SK-N-DZ (cell line): ENCODE measurements at regions not wholly inside any gene's neighbourhood (a gene's known extent, or its start where the extent isn't known, plus 50 kb on each side); places are given as distances from the start of the nearest gene placed in this dataset.

ENCODE experiments used
- DNase-seq: peaks from one replicate; pipeline ENCODE4 v3.0.0-alpha.2; 2015; ENCODE audit warnings: low spot score

- DNase-seq, result no peak
Observed at GRCh38 chr3:59303452-59303851, 253.6 kb upstream of the CFAP20DC start.

- DNase-seq, result no peak
Observed at GRCh38 chr3:59302442-59302841, 252.6 kb upstream of the CFAP20DC start.

- no peak for DNase-seq
Observed at GRCh38 chr3:59300733-59301132, 250.9 kb upstream of the CFAP20DC start.

DNA sequence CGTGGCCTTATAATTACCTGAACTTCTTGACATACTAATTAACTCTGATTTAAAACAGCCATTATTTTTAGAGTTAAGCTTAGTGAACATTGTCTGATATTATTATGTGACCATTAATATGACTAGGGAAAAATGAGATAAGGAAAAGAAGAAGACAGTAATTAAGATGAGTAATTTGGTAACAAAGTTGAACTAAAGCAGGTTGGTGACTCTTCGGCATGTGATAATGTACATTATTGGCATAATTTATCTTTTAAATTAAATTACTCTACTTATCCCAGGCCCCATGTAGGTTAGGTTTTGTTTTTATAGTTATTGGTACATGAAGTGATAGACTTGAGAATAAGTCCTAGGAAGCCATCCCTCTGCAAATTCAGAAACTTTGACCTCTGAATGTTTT, 249.7 kb upstream of the CFAP20DC start:
- peak; percentile 89 for DNase-seq

GRCh38 chr3:59290358-59290757, 240.5 kb upstream of the CFAP20DC start:
- no peak for DNase-seq

DNA sequence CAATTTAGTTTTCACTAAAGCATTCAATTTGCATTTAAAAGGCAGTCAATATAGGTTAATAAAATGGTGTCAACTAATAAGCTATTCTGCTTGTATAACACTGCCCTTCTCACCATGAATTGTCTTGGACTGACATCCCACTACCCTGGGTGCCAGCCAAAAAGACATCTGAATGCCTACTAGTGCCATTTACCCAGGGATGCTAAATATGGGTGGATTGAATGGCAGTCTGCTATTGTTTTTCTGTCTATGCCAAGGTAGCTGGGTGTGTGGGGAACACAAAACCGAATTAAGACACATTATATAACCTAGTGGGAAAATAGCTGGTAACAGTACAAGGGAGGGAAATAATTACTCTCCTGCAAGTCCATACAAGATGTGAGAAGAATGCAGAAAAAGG, 240.0 kb upstream of the CFAP20DC start:
- DNase-seq, result no peak

DNA sequence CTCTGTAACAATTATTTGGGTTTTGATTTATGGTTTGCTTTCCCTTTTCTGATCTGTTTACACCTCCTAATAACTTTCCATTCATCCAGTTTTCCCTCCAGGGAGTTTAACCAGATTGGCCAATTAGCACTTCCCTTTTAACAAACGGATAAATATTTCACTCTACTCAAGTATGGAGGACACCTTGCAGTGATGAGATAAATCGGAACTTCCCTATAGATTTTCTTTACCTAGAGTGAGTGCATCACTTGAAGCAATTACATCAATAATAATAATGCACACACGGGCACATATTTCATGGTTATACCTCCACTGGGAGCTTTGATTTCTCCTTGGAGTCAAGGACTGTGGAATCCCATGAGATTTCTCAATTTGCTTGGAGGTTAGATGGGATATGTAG, 239.1 kb upstream of the CFAP20DC start:
- DNase-seq, result no peak

DNA sequence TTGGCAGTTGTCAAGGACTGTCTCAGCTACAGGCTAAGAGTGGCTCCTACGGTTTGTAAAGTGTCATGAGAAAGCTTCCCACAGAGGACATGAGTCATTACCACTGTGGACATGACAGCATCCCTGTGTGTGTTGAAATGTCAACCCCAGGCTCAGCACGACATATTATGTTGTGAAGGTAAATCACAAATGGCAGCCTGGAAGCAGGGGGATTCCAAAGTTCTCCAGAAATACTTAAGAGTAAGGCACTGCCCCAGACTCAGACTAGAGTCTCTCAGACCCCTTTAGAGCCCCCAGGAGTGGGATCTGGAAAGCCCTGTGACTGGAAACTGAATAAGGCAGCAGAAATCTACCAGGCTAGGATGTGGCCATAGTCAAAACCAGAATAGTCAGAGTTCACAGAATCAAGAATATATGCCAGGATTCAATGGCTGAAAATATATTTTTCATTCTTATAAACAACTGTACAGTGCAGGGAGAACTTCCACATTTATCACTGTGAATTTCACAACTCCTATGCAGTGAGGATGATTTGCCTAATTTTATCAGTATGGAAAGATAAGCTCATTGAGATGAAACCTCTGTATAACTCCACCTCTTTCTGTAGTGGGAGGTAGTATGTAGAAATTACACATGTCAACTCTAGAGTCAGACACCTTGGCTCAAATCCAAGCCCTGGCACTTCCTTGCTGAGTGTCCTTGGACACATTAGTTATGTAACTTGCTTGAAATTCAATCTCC, 237.1 kb upstream of the CFAP20DC start:
- DNase-seq, result no peak

GRCh38 chr3:59285560-59285959, 235.7 kb upstream of the CFAP20DC start:
- no peak for DNase-seq

GRCh38 chr3:59284926-59285325, 235.1 kb upstream of the CFAP20DC start:
- no peak for DNase-seq

DNA sequence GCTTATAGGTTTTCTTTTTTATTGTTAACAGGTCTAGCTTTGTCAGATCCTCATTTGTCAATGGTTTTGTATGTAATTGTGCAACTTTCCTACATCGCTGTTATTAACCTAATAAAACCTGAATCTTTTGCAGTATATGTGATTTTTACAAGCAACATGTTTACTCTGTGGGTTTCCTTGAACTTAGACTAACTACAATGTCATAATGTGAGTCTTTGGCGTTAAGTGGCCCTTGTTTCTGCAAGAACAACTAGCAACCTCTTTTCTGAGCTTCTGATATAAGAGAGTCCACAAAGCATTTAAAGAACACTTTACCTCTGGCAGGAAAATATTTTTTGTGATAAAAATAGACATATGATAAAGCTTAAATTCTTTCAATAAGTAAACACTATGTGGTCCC, 230.3 kb upstream of the CFAP20DC start:
- DNase-seq, result no peak

GRCh38 chr3:59277816-59278215, 228.0 kb upstream of the CFAP20DC start:
- DNase-seq, result no peak

- no peak for DNase-seq
Observed at GRCh38 chr3:59277201-59277600, 227.4 kb upstream of the CFAP20DC start.

DNA sequence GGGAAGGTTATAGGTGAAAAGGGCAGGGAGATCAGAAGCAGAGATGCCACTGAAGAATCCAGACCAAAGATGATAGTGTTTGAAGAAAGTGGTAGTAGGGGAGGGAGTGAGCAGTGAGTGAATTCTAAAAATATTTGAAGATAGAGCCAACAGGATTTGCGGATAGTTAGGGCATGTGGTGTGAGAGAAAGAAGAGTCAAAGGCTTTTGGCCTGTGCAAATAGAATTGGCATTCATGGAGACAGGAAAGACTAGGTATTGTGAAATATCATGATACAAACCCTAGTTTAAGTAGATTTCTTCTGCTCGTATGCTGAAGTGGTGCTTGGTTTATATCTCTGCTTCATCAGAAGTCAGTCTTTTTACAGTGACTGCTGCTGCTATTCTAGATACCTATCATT, 224.2 kb upstream of the CFAP20DC start:
- DNase-seq, result no peak

- no peak for DNase-seq
Observed at GRCh38 chr3:59271971-59272370, 222.1 kb upstream of the CFAP20DC start.

DNA sequence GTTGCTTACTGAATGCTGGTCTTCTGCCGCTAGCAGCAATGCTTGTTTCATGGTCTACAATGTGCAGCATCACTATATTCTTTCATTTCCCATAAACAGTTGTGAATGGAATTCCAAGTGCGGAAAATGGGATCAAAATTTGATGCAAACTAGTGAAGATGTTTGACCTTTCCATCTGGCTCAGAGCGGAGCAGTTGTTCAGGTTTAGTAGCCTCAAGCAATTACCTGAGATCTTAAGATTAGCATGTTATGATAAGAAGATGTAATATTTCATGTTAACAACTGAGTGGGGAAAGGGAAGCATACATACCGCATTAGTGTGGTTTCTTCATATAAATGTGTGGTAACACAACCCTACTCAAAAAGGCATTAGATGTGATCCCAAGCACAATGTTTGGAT, 221.1 kb upstream of the CFAP20DC start:
- no peak for DNase-seq

GRCh38 chr3:59270209-59270608, 220.4 kb upstream of the CFAP20DC start:
- no peak for DNase-seq

DNA sequence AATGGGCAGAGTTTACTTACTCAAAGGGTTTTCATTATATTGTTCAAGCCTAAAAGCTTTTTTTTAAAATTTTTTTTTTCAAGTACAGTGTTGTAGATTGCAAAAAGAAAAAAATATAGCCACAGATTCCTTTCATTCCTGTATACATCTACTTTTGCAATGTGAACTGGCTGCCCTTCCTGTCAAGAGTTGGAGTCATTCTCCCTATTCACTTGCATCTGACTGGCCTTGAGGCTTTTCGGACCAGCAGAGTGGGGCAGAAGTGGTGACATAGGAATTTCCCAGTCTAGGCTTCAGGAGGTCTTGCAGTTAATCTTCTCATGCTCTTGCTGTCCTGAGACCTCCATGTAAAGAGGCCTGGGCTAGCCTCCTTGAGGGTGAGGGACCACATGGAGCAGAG, 218.3 kb upstream of the CFAP20DC start:
- no peak for DNase-seq

DNA sequence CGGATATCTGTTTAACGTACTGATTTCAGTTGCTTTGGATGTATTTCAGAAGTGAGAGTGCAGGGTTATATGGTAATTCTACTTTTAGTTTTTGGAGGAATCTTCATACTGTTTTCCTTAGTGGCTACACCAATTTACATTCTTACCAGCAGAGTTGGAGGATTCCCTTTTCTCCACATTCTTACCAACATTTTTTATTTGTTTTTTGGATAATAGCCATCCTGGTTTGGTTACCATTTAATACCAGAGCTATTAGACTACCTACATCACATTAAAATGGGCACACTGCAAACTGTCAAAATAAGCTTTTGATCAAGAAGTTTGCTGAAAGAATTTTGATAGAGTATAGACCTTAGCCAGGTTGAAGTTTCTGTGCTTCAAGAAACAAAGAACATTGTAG, 217.2 kb upstream of the CFAP20DC start:
- no peak for DNase-seq

GRCh38 chr3:59266551-59266950, 216.7 kb upstream of the CFAP20DC start:
- no peak for DNase-seq

DNA sequence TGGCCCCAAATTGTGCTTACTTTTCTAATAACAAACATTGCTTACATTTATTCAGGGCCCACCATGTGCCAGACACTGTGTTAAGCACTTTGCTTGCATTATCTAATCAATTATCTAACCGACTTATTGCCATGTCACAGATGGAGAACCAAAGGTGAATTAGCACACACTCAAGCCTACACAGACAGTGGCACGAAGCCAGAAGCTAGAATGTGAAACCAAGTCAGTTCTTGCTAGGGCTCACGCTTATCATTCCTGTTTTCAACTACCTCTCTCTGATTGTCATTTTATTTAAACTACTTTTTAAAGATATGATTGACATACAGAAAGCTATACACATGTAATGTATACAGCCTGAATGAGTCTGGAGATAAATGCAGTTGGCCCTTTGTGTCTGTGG, 215.7 kb upstream of the CFAP20DC start:
- peak; percentile 40 for DNase-seq

- DNase-seq, result no peak
Observed at GRCh38 chr3:59264366-59264765, 214.5 kb upstream of the CFAP20DC start.

- DNase-seq, result no peak
Observed at GRCh38 chr3:59263152-59263551, 213.3 kb upstream of the CFAP20DC start.

- no peak for DNase-seq
Observed at GRCh38 chr3:59262076-59262498, 212.3 kb upstream of the CFAP20DC start.
